ENCODE measurements at regions not wholly inside any gene's neighbourhood (a gene's known extent, or its start where the extent isn't known, plus 50 kb on each side); places are given as distances from the start of the nearest gene placed in this dataset.
"Not testable (repeated sequence)": the region's sequence is repeated elsewhere in the genome, so short reads cannot be mapped to it uniquely, and the experiment has no call there.

DNA sequence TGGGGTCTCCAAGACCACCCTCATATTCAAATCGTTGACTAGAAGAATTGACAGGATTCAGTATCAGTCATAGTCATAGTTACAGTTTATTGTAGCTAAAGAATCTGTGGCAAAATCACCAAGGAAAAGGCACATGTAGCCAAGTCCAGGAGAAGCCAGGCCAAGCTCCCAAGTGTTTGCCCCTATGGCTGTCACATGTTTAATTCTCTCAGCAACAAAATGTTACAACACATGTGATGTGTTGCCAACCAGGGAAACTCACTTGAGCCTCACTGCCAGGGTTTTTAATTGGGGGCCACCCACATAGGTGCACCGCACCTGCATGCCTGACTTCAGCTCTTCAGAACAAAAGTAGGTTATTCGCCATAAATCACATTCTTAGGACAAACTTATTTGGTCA lies 1030.9 kb upstream of the CELF2 start:
- no peak for DNase-seq (ENCODE audit: low read depth in 2 of 2)

DNA sequence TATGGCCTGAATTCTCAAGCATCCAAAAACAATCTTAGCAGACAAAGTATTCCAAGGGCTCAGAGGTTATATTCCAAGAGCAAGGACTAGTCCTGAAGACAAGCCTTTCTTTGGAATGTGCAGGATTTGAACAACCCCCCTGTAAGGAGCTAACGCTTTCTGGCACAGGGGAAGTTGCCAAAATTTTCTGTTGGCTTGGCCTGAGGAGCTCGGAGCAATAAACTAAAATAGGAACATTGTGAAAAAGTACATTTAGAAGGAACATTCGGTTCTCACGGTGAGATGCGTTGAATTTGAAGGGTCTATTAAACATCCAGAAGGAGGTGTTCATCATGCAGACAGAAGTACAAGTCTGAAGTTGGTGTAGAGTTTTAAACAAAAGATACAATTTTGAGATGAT lies 1030.5 kb upstream of the CELF2 start:
- no peak for DNase-seq (ENCODE audit: low read depth in 2 of 2)

DNA sequence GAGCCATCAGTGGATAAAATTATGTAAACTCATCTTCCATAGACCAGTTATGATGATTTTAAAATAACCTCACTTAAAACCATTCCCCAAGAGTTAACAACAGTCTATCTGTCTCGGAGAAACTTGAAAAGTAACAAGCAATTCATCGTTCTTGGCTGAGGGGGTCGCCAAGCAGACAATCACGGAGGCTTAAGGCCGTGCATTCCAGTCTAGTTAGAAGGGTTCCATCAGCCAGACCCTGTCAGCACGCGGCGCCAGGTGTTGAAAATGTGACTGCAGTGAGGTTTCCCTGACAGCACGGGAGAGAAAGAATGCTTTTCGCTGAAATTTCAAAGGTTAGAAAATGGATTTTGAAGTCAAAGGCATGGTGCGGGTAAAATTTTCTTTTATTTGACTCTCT lies 1025.0 kb upstream of the CELF2 start:
- DNase-seq (ENCODE audit: low read depth in 2 of 2) = no peak

DNA sequence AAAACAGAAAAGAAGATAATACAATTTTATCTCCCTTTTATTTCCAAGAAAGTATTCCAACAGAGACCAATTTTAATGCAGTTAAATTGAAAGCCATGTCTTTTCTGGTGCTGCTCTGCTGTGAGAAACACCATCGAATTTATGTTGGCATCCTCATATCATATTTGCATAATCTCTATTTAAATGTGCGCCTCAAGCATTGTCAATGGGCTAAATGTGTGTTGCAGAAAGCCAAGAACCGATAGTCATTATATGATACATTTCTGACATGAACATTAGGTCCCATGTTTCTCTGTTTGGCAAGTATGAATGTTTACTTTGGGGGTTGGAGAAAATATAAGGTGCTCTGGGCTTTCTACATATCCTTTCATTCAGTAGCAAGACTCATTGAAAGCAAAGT lies 1023.5 kb upstream of the CELF2 start:
- DNase-seq (ENCODE audit: low read depth in 2 of 2) = no peak

- DNase-seq (ENCODE audit: low read depth in 2 of 2) = no peak
Measured at GRCh38 chr10:9999627-10000026, 1018.0 kb upstream of the CELF2 start.

DNA sequence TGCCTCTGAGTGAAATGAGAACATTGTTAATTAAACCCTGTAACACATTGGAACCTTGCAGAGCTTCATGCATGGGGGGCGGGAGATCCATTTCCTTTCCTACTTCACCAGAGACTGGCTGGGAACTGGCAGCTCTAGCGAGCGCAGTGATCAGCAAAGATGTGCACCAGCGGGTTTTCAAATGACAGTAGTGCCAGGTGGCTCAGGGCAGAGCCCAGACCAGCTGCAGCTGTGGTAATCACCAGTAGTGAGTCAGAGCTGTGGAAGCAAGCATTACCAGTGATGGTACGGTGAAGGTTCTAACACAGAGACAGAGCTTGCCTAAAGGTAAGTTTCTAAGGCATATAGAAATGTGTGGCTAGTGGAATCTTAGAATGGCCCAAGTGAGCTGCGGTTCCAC lies 1009.7 kb upstream of the CELF2 start:
- no peak for DNase-seq (ENCODE audit: low read depth in 2 of 2)

DNA sequence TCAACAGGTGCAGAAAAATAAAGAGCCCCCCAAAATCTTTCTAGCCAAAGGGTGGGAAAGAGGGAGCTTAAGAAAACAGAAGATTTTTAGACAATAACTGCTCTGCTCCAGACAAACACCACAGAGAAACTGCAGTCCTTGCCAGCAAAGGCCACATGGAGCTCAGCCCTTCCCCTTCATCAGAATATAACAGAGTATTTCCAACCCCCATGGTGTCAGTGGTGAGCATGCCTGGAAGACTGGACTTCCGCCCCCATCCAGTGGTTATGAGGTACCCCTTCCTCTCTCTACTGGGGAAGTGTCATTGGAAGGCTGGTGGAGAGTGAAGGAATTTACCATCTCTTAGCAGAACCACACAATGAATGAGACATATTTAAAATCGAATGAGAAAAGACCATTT lies 1007.3 kb upstream of the CELF2 start:
- DNase-seq (ENCODE audit: low read depth in 2 of 2) = no peak

- DNase-seq (ENCODE audit: low read depth in 2 of 2) = no peak
Measured at GRCh38 chr10:10014846-10015245, 1002.8 kb upstream of the CELF2 start.

DNA sequence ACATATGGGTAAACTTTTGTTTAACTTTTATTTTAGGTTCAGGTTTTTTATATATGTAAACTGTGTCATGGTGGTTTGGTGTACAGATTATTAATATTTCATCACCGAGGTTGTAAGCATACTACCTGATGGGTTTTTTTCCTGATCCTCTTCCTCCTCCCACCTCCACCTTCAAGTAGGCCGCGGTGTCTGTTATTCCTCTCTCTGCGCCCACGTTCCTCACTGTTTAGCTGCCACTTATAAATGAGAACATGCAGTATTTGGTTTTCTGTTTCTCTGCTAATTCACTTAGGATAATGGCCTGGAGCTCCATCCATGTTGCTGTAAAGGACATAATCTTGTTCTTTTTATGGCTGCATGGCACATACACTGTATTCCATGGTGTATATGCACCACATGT lies 1000.0 kb upstream of the CELF2 start:
- no peak for DNase-seq (ENCODE audit: low read depth in 2 of 2)

DNA sequence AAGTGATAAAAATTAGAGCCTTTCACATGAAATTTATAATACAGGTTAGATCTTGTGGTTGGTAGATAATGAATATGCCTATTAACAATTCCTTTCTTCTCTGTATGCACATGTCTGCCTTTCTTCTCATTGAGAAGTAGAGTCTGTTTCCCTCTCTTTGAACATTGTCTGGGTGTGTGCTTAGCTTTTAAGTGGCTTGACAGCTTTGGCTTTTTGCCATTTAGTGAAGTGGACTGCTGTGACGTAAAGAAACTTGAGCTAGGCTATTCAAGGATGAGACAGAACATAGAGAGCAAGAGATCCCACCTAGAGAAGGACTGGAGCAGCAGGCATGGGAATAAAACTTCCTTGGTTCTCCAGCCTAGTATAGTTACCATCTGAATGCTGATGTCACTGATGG lies 996.7 kb upstream of the CELF2 start:
- DNase-seq (ENCODE audit: low read depth in 2 of 2) = no peak

DNA sequence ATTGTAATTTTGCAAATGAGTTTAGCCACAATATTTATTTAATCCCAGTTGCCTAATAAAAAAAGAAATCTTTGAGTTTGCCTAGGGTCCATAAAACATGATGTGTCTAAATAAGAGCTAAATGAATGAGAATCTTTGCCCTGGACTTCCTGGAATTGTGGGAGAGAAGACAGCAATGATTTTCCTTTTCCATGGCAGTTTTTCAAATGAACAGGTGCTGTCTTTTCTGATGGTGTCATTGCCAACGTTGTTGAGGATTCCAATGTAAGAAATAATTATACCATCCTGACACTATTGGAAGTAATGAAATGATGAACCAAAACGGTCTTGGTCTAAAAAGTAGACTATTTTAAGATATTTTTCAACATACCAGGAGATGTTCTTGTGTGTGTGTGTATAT lies 984.7 kb upstream of the CELF2 start:
- no peak for DNase-seq (ENCODE audit: low read depth in 2 of 2)

DNA sequence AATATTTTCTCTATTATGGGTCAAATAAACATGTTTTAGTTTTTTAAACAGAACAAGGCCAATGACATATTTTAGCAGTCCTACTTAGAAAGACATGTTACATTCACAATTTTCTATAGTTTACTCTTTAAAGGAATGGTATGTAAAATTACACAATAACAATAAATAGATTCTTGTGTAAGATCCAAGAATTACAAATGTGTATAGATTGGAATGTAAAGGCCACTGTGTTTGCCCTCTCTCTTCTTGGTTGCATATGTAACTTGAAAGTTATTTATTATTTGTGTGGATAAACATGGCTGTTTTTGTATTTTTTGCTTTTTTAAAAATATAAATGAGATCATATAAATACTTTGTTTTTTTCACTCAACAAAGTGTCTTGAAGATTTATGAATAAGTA lies 979.3 kb upstream of the CELF2 start:
- no peak for DNase-seq (ENCODE audit: low read depth in 2 of 2)

DNA sequence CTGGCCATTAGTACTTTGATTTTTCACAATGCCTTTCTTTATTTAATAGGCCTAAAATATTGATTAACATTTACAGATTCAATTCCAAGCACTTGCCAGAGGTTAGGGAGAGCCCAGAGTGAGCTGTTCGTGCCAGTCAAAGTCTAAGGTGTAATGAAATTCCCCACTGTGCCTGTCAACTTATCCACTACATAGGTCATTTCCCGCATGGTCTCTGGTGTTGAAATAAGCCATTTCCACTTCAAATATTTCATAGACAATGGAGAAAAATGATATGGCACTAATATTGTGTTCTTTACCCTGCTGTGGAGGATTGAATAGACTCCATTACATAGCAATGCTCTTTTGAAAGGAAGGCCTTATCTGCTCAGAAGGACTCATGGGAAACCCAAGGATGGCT lies 978.1 kb upstream of the CELF2 start:
- DNase-seq (ENCODE audit: low read depth in 2 of 2) = no peak

DNA sequence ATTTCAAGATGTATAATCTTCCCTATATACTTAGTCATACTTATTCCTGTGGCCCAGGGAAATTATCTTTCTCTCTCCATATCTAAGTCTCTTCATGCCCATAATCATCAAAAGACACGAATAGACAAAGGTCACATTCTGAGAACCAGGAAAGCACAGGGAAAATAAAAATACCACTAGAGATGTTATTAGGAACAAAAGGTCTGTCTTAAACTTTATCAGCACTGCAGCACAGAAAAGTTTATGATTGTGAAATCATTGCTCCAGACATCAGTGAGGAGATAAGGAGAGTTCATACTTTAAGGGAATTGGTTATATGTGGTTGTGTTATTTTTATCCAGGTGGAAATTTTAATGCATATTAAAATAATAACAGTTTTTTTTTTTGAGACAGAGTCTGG lies 974.6 kb upstream of the CELF2 start:
- no peak for DNase-seq (ENCODE audit: low read depth in 2 of 2)

DNA sequence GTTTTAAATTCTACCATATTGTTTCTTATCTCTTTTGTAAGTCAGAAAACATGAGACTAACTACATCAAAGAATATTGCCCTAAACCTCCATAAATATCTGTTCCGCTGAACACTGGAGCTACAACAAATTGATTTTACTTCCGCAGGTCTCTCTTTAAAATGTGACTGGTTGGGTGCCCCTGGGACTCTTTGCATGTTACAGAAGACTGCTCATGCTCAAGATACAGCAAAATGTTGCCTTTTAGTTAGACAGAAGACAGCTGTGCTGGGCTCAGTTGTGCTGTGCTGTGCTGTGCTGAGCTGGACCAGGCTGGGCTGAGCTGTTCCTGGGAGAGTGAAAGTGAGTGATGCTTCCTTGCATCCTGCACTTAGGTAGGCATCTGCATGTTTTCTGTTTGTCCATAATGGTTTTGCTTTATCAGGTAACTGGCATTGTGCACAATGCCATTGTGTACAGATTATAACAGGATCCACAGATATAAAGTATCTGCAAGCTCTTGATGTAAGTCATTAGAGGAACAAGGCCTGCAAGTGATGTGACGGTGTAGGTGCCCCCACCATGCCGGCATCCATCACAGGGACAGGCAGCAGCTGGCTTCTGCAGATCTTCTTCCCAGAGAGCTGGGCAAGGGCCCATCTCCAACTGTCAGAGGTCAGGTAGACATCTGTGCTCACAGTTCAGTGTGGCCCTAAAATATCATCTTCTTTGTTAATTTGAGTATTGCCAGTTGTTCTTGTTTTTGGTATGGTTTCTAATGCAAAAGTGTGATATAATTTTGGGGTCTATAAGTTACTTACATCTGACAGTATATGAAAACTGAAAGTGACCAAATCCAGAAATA lies 972.5 kb upstream of the CELF2 start:
- DNase-seq (ENCODE audit: low read depth in 2 of 2) = no peak

DNA sequence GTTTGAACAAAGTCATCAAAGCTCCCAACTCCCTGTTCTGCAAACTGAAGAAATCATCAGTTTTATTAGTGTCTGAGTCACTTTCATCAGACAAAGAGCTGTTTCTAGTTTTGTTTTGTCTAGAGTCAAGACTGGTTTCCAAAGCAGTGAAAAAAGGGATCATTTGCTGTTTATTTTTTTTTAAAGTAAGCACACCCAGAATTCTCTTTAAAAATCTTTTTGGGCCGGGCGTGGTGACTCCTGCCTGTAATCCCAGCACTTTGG lies 972.0 kb upstream of the CELF2 start:
- no peak for DNase-seq (ENCODE audit: low read depth in 2 of 2)

- DNase-seq (ENCODE audit: low read depth in 2 of 2) = no peak
Measured at GRCh38 chr10:10047426-10047825, 970.2 kb upstream of the CELF2 start.

- no peak for DNase-seq (ENCODE audit: low read depth in 2 of 2)
Measured at GRCh38 chr10:10053051-10053450, 964.6 kb upstream of the CELF2 start.

GRCh38 chr10:10054466-10054865 lies 963.2 kb upstream of the CELF2 start:
- no peak for DNase-seq (ENCODE audit: low read depth in 2 of 2)

GRCh38 chr10:10055656-10056442 lies 961.8 kb upstream of the CELF2 start:
- no peak for DNase-seq (ENCODE audit: low read depth in 2 of 2)

- no peak for DNase-seq (ENCODE audit: low read depth in 2 of 2)
Measured at GRCh38 chr10:10056961-10057360, 960.7 kb upstream of the CELF2 start.

- DNase-seq (ENCODE audit: low read depth in 2 of 2) = no peak
Measured at GRCh38 chr10:10067644-10068043, 950.0 kb upstream of the CELF2 start.

GRCh38 chr10:10074847-10075246 lies 942.8 kb upstream of the CELF2 start:
- not testable (repeated sequence) for DNase-seq (ENCODE audit: low read depth in 2 of 2)

DNA sequence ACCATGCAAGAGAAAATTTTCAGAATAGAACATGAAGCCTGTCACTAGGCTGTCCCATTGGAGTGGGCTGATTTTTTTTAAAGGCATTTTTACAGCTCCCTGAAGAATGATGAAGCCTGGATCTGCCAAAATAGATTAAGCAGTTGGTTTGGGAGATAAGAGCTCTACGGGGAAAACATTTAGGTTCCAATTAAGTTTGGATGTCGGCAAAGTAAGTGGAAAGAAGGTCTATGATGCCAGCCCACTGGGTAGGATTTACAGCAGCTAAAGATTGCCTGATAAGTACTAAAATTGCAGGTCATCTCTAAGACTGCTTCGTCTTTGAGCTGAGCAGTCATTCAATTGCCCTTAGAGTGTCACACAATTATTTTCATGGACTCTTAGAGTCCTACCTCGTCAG lies 939.2 kb upstream of the CELF2 start:
- no peak for DNase-seq (ENCODE audit: low read depth in 2 of 2)
